AG09319 (cell line): ENCODE measurements at regions not wholly inside any gene's neighbourhood (a gene's known extent, or its start where the extent isn't known, plus 50 kb on each side); places are given as distances from the start of the nearest gene placed in this dataset.
A peak's percentile ranks its signal among the peaks of the same experiment; 100 is the strongest.

ENCODE experiments used
- DNase-seq: peaks from one replicate; pipeline ENCODE4 v3.0.0-alpha.2; 2010; ENCODE audit warnings: low read depth; ENCODE audit errors: extremely low read depth
- TF ChIP-seq, protein P1 (sequence below): IDR thresholded peaks from 2 replicates; pipeline ENCODE4 v1.5.1; 2011; ENCODE audit warnings: low read depth, mild to moderate bottlenecking, inconsistent platforms, low read length, moderate library complexity

DNA sequence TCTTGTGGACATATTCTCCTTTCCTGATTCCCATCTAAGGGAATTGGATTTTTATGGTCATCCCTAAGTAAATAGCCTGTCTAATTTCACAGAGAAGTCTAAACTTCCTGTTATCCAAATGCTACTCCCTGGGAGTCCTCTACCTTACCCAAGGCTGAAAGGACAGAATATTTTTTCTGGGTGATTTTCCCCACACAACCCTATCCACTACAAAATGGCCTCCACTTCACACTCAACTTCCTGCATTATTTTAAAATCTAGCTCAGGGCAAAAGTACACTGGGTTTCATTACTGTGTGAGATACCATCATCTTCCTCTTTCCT, 77.5 kb upstream of the ABI3BP start:
- TF ChIP-seq, protein P1, sequence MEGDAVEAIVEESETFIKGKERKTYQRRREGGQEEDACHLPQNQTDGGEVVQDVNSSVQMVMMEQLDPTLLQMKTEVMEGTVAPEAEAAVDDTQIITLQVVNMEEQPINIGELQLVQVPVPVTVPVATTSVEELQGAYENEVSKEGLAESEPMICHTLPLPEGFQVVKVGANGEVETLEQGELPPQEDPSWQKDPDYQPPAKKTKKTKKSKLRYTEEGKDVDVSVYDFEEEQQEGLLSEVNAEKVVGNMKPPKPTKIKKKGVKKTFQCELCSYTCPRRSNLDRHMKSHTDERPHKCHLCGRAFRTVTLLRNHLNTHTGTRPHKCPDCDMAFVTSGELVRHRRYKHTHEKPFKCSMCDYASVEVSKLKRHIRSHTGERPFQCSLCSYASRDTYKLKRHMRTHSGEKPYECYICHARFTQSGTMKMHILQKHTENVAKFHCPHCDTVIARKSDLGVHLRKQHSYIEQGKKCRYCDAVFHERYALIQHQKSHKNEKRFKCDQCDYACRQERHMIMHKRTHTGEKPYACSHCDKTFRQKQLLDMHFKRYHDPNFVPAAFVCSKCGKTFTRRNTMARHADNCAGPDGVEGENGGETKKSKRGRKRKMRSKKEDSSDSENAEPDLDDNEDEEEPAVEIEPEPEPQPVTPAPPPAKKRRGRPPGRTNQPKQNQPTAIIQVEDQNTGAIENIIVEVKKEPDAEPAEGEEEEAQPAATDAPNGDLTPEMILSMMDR, result no peak
- DNase-seq, result no peak

DNA sequence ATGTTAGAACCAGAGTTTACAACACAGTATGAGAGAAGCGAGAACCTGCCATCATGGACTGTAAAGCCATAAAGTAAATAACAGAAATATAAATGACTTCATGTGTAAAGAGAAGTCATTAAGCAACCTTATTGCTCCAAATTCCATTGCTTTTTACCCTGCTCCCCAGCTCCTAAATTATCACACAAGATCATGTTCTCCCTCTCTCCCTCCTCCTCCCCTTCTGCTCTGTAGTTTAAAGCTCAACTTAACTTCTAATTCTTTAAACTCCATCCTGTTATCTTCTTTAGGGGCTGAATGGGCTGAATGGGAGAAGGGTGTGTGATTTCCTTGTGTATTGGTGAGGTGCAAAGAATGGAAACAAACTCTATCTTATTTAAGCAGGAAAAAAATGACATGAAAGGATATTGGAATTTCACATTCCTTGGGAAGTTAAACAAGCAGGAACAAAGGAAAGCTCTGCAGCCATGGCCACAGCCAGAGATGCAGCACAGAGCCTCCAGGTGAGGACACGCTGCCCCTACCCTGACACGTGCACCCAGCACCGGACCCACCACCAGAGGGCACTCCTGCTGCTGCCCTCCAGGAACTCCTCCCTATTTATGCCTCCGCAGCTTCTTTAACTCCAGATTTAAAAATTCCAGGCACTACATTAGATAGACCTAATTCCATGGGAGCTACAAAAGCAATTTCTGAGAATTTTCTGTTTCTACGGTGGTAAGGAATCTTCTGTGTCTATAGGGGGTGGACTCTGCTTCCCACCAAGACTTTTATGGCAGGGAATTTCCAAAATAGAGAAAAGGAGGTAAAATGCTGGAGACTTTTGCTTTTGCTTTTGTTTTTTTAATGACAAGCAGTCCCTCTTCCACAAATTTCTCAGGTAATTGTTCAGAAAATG, 76.9 kb upstream of the ABI3BP start:
- TF ChIP-seq, protein P1, result peak; percentile 45
- DNase-seq, result no peak

DNA sequence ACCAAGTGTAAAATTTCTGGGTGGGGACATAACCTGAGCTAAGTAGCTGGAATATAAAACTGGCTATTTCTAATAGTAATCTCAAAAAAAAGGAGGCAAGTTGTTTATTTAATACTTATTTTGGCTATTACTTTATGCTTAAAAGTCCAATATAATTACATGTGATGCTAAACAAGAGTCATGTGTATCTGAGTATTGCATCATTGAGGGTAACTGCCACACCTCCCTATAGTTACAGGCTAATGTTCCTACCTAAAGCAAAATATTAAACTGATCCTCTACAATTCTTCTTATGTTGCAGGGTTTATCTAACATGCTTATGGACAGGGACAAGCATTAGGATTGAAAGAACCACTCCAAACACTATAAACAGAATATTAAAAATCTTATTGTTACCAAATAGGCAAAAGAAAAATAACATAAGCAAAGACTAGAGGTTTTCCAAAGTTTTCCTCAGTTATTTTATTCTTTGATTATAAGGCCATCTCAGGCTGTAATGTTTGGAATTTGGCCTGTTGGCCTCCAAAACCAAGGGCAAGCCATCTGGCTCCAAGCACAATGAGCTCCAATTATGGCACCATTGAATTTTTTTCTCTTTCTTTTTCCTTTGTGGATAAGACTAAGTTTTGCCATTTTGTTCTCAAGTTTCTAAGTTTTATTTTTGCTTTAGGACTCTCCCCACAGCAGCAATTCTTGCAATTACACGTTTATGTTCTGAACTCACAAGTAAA, 75.8 kb upstream of the ABI3BP start:
- TF ChIP-seq, protein P1, result no peak
- no peak for DNase-seq

DNA sequence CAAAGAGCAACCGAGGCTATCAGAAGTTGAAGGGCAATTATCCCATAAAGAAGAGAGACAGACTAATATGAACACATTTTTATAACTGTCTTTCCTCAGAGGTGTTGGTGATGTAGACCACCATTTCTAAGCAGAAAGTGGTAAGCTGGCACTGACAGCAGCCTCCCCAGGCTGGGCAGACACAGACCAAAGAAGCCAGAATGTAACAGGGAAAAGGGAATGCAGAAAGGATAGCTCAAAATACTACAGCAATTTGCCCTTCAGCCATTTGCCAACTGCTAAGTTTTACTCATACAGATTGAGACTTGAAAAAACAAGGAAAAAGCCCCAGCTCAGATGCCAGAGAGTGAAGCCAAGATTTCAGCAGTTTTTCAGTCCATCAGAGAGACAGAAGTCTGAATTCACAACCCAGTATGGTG, 73.5 kb upstream of the ABI3BP start:
- TF ChIP-seq, protein P1, result no peak
- no peak for DNase-seq

DNA sequence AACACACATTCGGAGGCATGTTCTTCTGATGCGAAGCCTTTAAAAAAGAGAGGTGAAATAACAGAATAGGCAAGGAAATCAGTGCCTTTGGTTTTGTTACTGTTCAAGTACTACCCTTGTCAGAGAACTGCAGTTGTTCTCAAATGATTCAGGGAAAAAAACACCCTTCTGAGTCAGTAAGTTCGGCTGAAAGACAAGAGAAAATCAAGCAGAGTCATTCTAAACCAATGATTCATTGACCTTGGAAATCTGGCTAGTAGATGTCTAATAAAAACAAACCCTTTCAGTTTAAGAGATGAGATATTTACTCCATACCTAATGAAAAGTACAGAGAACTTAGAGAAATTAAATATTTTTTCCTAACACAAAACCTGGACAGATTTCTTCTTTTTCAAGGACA, 72.7 kb upstream of the ABI3BP start:
- TF ChIP-seq, protein P1, result no peak
- peak; percentile 44 for DNase-seq

DNA sequence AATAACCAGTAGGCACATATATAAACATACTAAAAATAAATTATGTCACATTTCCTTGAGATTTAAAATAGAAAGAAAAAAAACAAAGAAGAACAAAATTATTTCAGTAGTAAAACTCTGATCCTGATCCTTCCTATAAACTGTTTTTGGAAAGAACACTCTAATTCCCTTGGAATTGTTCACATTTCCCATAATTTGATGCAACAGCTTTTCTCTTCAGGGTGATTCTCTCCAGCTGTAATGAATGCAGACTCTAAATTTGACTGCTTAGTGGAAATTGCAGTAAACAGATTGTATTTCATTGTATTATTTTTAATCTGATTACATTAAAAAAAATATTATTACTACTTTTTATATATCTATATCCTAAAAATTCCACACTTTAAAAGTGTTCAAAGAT, 70.2 kb upstream of the ABI3BP start:
- no peak for DNase-seq
- TF ChIP-seq, protein P1, result no peak

DNA sequence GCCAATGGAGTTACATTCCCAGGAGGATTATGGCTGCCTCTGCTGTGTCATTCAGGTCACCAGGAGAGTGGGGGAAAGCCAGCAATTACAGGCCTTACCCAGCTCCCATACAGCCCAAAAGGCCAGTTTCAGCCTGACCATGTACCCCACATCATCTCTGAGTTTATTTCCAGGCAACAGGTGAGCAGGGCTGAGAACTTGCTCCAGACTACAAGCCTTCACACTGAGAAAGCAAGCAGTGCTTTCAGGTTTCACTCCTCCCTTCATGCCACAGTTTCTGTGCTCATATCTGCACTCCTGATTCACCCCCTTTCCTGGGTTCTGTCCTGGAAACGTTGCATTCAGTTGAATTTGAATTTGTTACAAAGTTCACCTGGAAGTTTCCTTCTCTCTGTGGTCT, 68.1 kb upstream of the ABI3BP start:
- DNase-seq, result no peak
- TF ChIP-seq, protein P1, result no peak
